EL (cell line): ENCODE measurements at regions not wholly inside any gene's neighbourhood (a gene's known extent, or its start where the extent isn't known, plus 50 kb on each side); places are given as distances from the start of the nearest gene placed in this dataset.
"Not testable (repeated sequence)": the region's sequence is repeated elsewhere in the genome, so short reads cannot be mapped to it uniquely, and the experiment has no call there.

Experiments used
- DNase-seq: peaks from one replicate; pipeline ENCODE4 v3.0.0-alpha.2; 2016

- DNase-seq = peak; percentile 46
Measured at GRCh38 chr3:75840160-75840559, 54.8 kb upstream of the ZNF717 start.

- not testable (repeated sequence) for DNase-seq
Measured at GRCh38 chr3:75850301-75851008, 65.1 kb upstream of the ZNF717 start.

GRCh38 chr3:75863130-75863529 lies 77.8 kb upstream of the ZNF717 start:
- no peak for DNase-seq

- no peak for DNase-seq
Measured at GRCh38 chr3:75863878-75864277, 78.5 kb upstream of the ZNF717 start.

GRCh38 chr3:75883719-75884118 lies 98.4 kb upstream of the ZNF717 start:
- peak; percentile 14 for DNase-seq

GRCh38 chr3:75886971-75887526 lies 101.7 kb upstream of the ZNF717 start:
- DNase-seq = peak; percentile 48

- no peak for DNase-seq
Measured at GRCh38 chr3:75894234-75894633, 108.9 kb upstream of the ZNF717 start.

- DNase-seq = no peak
Measured at GRCh38 chr3:75896265-75896664, 110.9 kb upstream of the ZNF717 start.

- DNase-seq = not testable (repeated sequence)
Measured at GRCh38 chr3:75901446-75901845, 116.1 kb upstream of the ZNF717 start.

GRCh38 chr3:75906555-75907112 lies 121.3 kb upstream of the ZNF717 start:
- DNase-seq = peak; percentile 61

- no peak for DNase-seq
Measured at GRCh38 chr3:75913800-75914350, 128.5 kb upstream of the ZNF717 start.

GRCh38 chr3:75914741-75915140 lies 129.4 kb upstream of the ZNF717 start:
- not testable (repeated sequence) for DNase-seq

GRCh38 chr3:75938921-75939320 lies 153.6 kb upstream of the ZNF717 start:
- no peak for DNase-seq

GRCh38 chr3:75951941-75952340 lies 166.6 kb upstream of the ZNF717 start:
- DNase-seq = no peak

GRCh38 chr3:75960031-75960430 lies 174.7 kb upstream of the ZNF717 start:
- not testable (repeated sequence) for DNase-seq

- DNase-seq = not testable (repeated sequence)
Measured at GRCh38 chr3:75962054-75962453, 176.7 kb upstream of the ZNF717 start.

- DNase-seq = no peak
Measured at GRCh38 chr3:75967071-75967470, 181.7 kb upstream of the ZNF717 start.

GRCh38 chr3:75978686-75979085 lies 193.3 kb upstream of the ZNF717 start:
- peak; percentile 55 for DNase-seq

- no peak for DNase-seq
Measured at GRCh38 chr3:75981401-75981800, 196.1 kb upstream of the ZNF717 start.

GRCh38 chr3:75982151-75982550 lies 196.8 kb upstream of the ZNF717 start:
- no peak for DNase-seq

GRCh38 chr3:75983111-75983510 lies 197.8 kb upstream of the ZNF717 start:
- no peak for DNase-seq

- peak; percentile 21 for DNase-seq
Measured at GRCh38 chr3:75983609-75984290, 198.4 kb upstream of the ZNF717 start.

GRCh38 chr3:75985432-75985831 lies 200.1 kb upstream of the ZNF717 start:
- no peak for DNase-seq

GRCh38 chr3:76010252-76010651 lies 224.9 kb upstream of the ZNF717 start:
- DNase-seq = no peak
